ENCODE measurements at regions not wholly inside any gene's neighbourhood (a gene's known extent, or its start where the extent isn't known, plus 50 kb on each side); places are given as distances from the start of the nearest gene placed in this dataset.

DNA sequence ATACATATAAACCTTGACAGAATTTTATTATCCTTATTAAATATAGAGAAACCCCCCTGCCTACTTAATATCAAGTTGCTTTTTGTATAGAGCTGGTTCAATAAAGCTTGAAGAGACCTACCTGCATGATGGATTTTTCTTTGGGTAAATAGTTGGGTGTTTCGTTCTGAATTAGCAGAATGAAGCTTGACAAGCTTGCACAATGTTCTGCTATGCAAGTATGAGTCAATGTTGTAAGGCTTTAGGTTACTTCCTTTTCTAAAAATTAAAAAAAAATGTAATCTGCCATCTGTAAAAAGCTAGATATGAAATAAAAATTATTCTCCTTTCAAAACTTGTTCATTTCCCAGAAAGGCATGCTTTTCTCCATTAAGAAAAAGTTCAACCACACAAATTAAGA, 1662.6 kb upstream of the SEL1L start:
- no peak for TF ChIP-seq POU2F2 (IDR thresholded peaks at IDR 0.05; ENCODE audit: low read depth, low read length)
- no peak for TF ChIP-seq SPI1 (IDR thresholded peaks at IDR 0.05; ENCODE audit: low read depth, low read length)
- TF ChIP-seq PAX5 (IDR thresholded peaks at IDR 0.05; ENCODE audit: insufficient read depth, low read length, severe bottlenecking) = no peak
- no peak for TF ChIP-seq POLR2AphosphoS5 (IDR thresholded peaks at IDR 0.05; ENCODE audit: low read depth, low read length)
- TF ChIP-seq TAF1 (IDR thresholded peaks at IDR 0.05; ENCODE audit: low read depth, low read length) = no peak
- no peak for TF ChIP-seq POLR2A (IDR thresholded peaks at IDR 0.05; ENCODE audit: low read depth, low read length)
- DNase-seq (ENCODE audit: insufficient read length, low spot score) (no peak), FAIRE-seq (no peak)

GRCh38 chr14:83197271-83197670, 1663.6 kb upstream of the SEL1L start:
- TF ChIP-seq TAF1 (IDR thresholded peaks at IDR 0.05; ENCODE audit: low read depth, low read length) (no peak), PAX5 (IDR thresholded peaks at IDR 0.05; ENCODE audit: insufficient read depth, low read length, severe bottlenecking) (no peak)
- DNase-seq (ENCODE audit: insufficient read length, low spot score) (no peak), FAIRE-seq (no peak)

DNA sequence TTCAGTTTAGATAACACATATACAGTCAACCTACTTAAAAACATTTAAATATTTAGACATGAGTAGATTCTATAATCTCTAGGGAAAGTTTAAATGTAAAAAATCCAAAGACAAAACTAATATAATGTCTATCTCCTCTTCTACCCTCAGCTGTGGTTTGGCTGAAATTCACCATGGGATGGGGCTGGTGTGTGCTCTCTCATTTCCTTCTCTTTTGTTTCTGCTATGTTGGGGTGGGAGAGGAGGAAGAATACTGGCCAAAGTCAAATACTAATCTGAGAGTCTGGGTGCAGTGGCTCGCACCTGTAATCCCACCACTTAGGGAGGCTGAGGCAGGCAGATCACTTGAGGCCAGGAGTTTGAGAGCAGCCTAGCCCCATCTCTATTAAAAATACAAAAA, 1673.9 kb upstream of the SEL1L start:
- TF ChIP-seq POLR2A (IDR thresholded peaks at IDR 0.05; ENCODE audit: low read depth, low read length) (no peak), POLR2AphosphoS5 (IDR thresholded peaks at IDR 0.05; ENCODE audit: low read depth, low read length) (no peak), TAF1 (IDR thresholded peaks at IDR 0.05; ENCODE audit: low read depth, low read length) (no peak), PAX5 (IDR thresholded peaks at IDR 0.05; ENCODE audit: insufficient read depth, low read length, severe bottlenecking) (no peak), POU2F2 (IDR thresholded peaks at IDR 0.05; ENCODE audit: low read depth, low read length) (no peak), SPI1 (IDR thresholded peaks at IDR 0.05; ENCODE audit: low read depth, low read length) (no peak)
- FAIRE-seq = no peak
- no peak for DNase-seq (ENCODE audit: insufficient read length, low spot score)

- FAIRE-seq = no peak
- TF ChIP-seq PAX5 (IDR thresholded peaks at IDR 0.05; ENCODE audit: insufficient read depth, low read length, severe bottlenecking) = no peak
- no peak for TF ChIP-seq POU2F2 (IDR thresholded peaks at IDR 0.05; ENCODE audit: low read depth, low read length)
- TF ChIP-seq POLR2AphosphoS5 (IDR thresholded peaks at IDR 0.05; ENCODE audit: low read depth, low read length) = no peak
- no peak for TF ChIP-seq SPI1 (IDR thresholded peaks at IDR 0.05; ENCODE audit: low read depth, low read length)
- no peak for TF ChIP-seq TAF1 (IDR thresholded peaks at IDR 0.05; ENCODE audit: low read depth, low read length)
- TF ChIP-seq POLR2A (IDR thresholded peaks at IDR 0.05; ENCODE audit: low read depth, low read length) = no peak
- DNase-seq (ENCODE audit: insufficient read length, low spot score) = no peak
Observed at GRCh38 chr14:83208341-83208740, 1674.7 kb upstream of the SEL1L start.

DNA sequence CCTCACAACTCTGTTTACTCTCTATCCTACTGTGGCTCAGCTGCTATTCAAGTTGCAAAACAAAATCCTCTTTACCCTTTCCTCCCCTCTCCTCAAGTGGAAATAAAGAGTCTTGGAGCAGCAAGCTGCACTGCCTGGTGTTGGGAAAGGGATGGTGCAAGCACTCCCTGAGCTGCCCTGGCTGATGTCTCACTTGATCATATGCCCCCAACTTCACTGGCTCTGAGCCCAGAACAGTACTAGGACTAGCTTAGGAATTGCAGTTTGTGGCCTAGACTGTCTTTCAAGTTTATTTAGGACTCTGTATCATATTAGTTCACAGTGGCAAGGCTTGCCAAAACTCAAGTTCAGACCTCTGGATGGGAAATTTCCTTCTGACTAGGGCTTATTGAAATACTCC, 1683.8 kb upstream of the SEL1L start:
- FAIRE-seq (no peak), DNase-seq (ENCODE audit: insufficient read length, low spot score) (no peak)
- TF ChIP-seq PAX5 (IDR thresholded peaks at IDR 0.05; ENCODE audit: insufficient read depth, low read length, severe bottlenecking) = no peak
- TF ChIP-seq SPI1 (IDR thresholded peaks at IDR 0.05; ENCODE audit: low read depth, low read length) = no peak
- TF ChIP-seq POU2F2 (IDR thresholded peaks at IDR 0.05; ENCODE audit: low read depth, low read length) = no peak
- TF ChIP-seq TAF1 (IDR thresholded peaks at IDR 0.05; ENCODE audit: low read depth, low read length) = no peak
- no peak for TF ChIP-seq POLR2A (IDR thresholded peaks at IDR 0.05; ENCODE audit: low read depth, low read length)
- TF ChIP-seq POLR2AphosphoS5 (IDR thresholded peaks at IDR 0.05; ENCODE audit: low read depth, low read length) = no peak

- FAIRE-seq = no peak
- DNase-seq (ENCODE audit: insufficient read length, low spot score) = no peak
- TF ChIP-seq POLR2A (IDR thresholded peaks at IDR 0.05; ENCODE audit: low read depth, low read length) (no peak), SPI1 (IDR thresholded peaks at IDR 0.05; ENCODE audit: low read depth, low read length) (no peak), POLR2AphosphoS5 (IDR thresholded peaks at IDR 0.05; ENCODE audit: low read depth, low read length) (no peak), TAF1 (IDR thresholded peaks at IDR 0.05; ENCODE audit: low read depth, low read length) (no peak), PAX5 (IDR thresholded peaks at IDR 0.05; ENCODE audit: insufficient read depth, low read length, severe bottlenecking) (no peak), POU2F2 (IDR thresholded peaks at IDR 0.05; ENCODE audit: low read depth, low read length) (no peak)
Observed at GRCh38 chr14:83247924-83248639, 1714.4 kb upstream of the SEL1L start.

GRCh38 chr14:83251402-83251801, 1717.7 kb upstream of the SEL1L start:
- TF ChIP-seq SPI1 (IDR thresholded peaks at IDR 0.05; ENCODE audit: low read depth, low read length) (no peak), TAF1 (IDR thresholded peaks at IDR 0.05; ENCODE audit: low read depth, low read length) (no peak), POU2F2 (IDR thresholded peaks at IDR 0.05; ENCODE audit: low read depth, low read length) (no peak), POLR2A (IDR thresholded peaks at IDR 0.05; ENCODE audit: low read depth, low read length) (no peak), POLR2AphosphoS5 (IDR thresholded peaks at IDR 0.05; ENCODE audit: low read depth, low read length) (no peak), PAX5 (IDR thresholded peaks at IDR 0.05; ENCODE audit: insufficient read depth, low read length, severe bottlenecking) (no peak)
- DNase-seq (ENCODE audit: insufficient read length, low spot score) = no peak
- no peak for FAIRE-seq

- DNase-seq (ENCODE audit: insufficient read length, low spot score) = no peak
- FAIRE-seq = no peak
- TF ChIP-seq TAF1 (IDR thresholded peaks at IDR 0.05; ENCODE audit: low read depth, low read length) (no peak), POLR2A (IDR thresholded peaks at IDR 0.05; ENCODE audit: low read depth, low read length) (no peak), PAX5 (IDR thresholded peaks at IDR 0.05; ENCODE audit: insufficient read depth, low read length, severe bottlenecking) (no peak), POLR2AphosphoS5 (IDR thresholded peaks at IDR 0.05; ENCODE audit: low read depth, low read length) (no peak), POU2F2 (IDR thresholded peaks at IDR 0.05; ENCODE audit: low read depth, low read length) (no peak), SPI1 (IDR thresholded peaks at IDR 0.05; ENCODE audit: low read depth, low read length) (no peak)
Observed at GRCh38 chr14:83253870-83254269, 1720.2 kb upstream of the SEL1L start.

GRCh38 chr14:83255015-83255726, 1721.5 kb upstream of the SEL1L start:
- no peak for TF ChIP-seq SPI1 (IDR thresholded peaks at IDR 0.05; ENCODE audit: low read depth, low read length)
- no peak for TF ChIP-seq TAF1 (IDR thresholded peaks at IDR 0.05; ENCODE audit: low read depth, low read length)
- no peak for TF ChIP-seq POLR2AphosphoS5 (IDR thresholded peaks at IDR 0.05; ENCODE audit: low read depth, low read length)
- DNase-seq (ENCODE audit: insufficient read length, low spot score) (no peak), FAIRE-seq (no peak)

DNA sequence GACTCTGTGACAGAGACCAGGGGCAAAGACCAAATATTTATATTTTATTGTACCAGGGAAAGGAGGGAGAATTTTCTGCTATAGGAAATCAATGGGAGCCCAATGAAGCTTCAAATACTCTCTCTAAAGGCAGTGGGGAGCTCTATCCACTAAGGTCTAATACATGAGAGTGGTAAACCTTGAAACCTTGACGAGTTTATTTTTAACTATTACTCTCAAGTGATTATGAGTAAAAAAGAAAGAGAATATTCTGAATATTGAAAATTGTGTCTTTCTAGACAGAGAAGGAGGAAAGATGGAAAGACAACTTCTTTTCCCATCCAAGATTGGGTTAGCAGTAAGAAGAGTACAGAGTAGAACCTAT, 1722.1 kb upstream of the SEL1L start:
- TF ChIP-seq POU2F2 (IDR thresholded peaks at IDR 0.05; ENCODE audit: low read depth, low read length) (no peak), TAF1 (IDR thresholded peaks at IDR 0.05; ENCODE audit: low read depth, low read length) (no peak), POLR2A (IDR thresholded peaks at IDR 0.05; ENCODE audit: low read depth, low read length) (no peak), SPI1 (IDR thresholded peaks at IDR 0.05; ENCODE audit: low read depth, low read length) (no peak), PAX5 (IDR thresholded peaks at IDR 0.05; ENCODE audit: insufficient read depth, low read length, severe bottlenecking) (no peak), POLR2AphosphoS5 (IDR thresholded peaks at IDR 0.05; ENCODE audit: low read depth, low read length) (no peak)
- DNase-seq (ENCODE audit: insufficient read length, low spot score) = no peak
- FAIRE-seq = no peak

Measured in GM12891 (cell line).